ENCODE measurements at regions not wholly inside any gene's neighbourhood (a gene's known extent, or its start where the extent isn't known, plus 50 kb on each side); places are given as distances from the start of the nearest gene placed in this dataset.

- TF ChIP-seq CTCF (IDR thresholded peaks at IDR 0.05; ENCODE audit: low read depth, low read length, missing input control), result no peak
- no peak for TF ChIP-seq RAD21 (IDR thresholded peaks at IDR 0.05)
- TF ChIP-seq SP1 (IDR thresholded peaks at IDR 0.05), result no peak
- no peak for TF ChIP-seq JUND (IDR thresholded peaks at IDR 0.05)
- TF ChIP-seq ATF3 (IDR thresholded peaks at IDR 0.05), result no peak
- no peak for TF ChIP-seq YY1 (IDR thresholded peaks at IDR 0.05)
- TF ChIP-seq, protein P1, sequence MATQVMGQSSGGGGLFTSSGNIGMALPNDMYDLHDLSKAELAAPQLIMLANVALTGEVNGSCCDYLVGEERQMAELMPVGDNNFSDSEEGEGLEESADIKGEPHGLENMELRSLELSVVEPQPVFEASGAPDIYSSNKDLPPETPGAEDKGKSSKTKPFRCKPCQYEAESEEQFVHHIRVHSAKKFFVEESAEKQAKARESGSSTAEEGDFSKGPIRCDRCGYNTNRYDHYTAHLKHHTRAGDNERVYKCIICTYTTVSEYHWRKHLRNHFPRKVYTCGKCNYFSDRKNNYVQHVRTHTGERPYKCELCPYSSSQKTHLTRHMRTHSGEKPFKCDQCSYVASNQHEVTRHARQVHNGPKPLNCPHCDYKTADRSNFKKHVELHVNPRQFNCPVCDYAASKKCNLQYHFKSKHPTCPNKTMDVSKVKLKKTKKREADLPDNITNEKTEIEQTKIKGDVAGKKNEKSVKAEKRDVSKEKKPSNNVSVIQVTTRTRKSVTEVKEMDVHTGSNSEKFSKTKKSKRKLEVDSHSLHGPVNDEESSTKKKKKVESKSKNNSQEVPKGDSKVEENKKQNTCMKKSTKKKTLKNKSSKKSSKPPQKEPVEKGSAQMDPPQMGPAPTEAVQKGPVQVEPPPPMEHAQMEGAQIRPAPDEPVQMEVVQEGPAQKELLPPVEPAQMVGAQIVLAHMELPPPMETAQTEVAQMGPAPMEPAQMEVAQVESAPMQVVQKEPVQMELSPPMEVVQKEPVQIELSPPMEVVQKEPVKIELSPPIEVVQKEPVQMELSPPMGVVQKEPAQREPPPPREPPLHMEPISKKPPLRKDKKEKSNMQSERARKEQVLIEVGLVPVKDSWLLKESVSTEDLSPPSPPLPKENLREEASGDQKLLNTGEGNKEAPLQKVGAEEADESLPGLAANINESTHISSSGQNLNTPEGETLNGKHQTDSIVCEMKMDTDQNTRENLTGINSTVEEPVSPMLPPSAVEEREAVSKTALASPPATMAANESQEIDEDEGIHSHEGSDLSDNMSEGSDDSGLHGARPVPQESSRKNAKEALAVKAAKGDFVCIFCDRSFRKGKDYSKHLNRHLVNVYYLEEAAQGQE (IDR thresholded peaks at IDR 0.05), result no peak
- TF ChIP-seq, protein P2, sequence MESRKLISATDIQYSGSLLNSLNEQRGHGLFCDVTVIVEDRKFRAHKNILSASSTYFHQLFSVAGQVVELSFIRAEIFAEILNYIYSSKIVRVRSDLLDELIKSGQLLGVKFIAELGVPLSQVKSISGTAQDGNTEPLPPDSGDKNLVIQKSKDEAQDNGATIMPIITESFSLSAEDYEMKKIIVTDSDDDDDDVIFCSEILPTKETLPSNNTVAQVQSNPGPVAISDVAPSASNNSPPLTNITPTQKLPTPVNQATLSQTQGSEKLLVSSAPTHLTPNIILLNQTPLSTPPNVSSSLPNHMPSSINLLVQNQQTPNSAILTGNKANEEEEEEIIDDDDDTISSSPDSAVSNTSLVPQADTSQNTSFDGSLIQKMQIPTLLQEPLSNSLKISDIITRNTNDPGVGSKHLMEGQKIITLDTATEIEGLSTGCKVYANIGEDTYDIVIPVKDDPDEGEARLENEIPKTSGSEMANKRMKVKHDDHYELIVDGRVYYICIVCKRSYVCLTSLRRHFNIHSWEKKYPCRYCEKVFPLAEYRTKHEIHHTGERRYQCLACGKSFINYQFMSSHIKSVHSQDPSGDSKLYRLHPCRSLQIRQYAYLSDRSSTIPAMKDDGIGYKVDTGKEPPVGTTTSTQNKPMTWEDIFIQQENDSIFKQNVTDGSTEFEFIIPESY (IDR thresholded peaks at IDR 0.05), result no peak
- no peak for TF ChIP-seq EGR1 (IDR thresholded peaks at IDR 0.05; ENCODE audit: low read depth in 2 of 2)
- TF ChIP-seq, protein P3, sequence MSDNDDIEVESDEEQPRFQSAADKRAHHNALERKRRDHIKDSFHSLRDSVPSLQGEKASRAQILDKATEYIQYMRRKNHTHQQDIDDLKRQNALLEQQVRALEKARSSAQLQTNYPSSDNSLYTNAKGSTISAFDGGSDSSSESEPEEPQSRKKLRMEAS (IDR thresholded peaks at IDR 0.05), result no peak
- no peak for TF ChIP-seq GABPA (IDR thresholded peaks at IDR 0.05 in 1 of 2, conservative IDR thresholded peaks at IDR 0.05 in 1 of 2)
- TF ChIP-seq TAF1 (conservative IDR thresholded peaks at IDR 0.05), result no peak
These were observed 134.6 kb downstream of the TENT4A start for GRCh38 chr5:6847870-6848269.

All from liver (tissue), 3 donors.